Cardiac septum (tissue), 1 donor: ENCODE measurements at regions not wholly inside any gene's neighbourhood (a gene's known extent, or its start where the extent isn't known, plus 50 kb on each side); places are given as distances from the start of the nearest gene placed in this dataset.

Source experiments
- DNase-seq: peaks from one replicate; pipeline ENCODE4 v3.0.0-alpha.2; 2020; ENCODE audit warnings: low spot score
- intact Hi-C: fragments of 100-400 bp; cut with DNase I; formaldehyde crosslinking; loops from one replicate; pipeline ENCODE4 v1.14.0; 2022
- donor health status: DM: no; HTN: no; CAD: no.

DNA sequence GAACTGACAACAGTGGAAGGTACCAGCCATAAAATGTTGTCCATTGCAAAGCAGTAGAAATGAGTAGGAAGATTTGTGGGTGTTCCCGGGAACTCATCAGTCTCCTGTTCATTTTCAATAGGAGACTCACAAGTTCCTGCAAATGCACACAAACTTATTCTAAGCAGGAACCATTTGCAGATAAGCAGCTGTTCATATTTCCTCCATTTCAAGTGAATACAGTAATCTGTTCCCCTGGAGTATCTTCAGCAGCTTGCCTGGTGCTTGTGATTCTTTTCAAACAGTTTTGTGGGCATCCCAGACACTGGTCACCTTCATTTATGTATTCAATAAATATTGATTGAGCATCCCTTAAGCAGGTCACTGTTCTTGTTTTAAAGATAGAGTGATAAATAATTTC is 1315.5 kb upstream of the C9orf72 start:
- DNase-seq = no peak
- intact Hi-C loops = no loop called here

DNA sequence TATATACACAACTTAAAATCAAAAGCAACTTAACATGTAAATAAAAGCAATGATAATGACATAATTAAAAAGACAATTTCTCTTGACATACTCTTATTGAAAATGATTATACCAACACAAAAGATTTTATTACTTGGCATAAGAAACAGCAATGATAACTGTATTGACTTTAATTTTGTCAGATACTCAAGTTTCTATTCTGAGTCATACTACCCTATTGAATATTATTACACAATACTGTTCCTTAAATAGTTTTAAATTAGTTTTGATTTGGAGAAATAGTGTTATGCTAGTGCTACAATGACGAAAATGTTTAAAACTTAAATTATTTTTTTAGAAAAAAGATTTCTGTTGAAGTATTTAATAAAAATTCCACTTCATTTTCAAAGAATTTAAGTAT is 1319.3 kb upstream of the C9orf72 start:
- intact Hi-C loops = no loop called here
- DNase-seq = no peak

DNA sequence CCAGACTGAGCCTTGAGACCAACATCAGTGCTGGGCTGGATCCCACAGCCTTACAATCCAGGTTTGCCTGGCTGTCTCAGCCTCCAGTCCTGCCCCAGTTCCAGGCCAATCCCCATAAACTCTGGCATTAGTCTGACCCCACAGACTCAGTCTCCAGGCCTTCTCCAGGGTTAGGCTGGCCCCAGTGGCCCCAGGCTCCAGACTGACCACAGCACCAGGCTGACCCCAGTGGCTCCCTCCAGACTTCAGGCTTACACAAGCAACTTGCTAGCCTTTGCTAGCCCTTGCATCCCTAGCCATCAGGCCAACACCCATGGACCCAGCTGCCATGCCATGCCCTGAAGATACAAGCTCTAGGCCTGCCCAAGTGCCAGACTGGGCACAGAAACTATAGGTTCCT is 1326.0 kb upstream of the C9orf72 start:
- intact Hi-C loops = no loop called here

DNA sequence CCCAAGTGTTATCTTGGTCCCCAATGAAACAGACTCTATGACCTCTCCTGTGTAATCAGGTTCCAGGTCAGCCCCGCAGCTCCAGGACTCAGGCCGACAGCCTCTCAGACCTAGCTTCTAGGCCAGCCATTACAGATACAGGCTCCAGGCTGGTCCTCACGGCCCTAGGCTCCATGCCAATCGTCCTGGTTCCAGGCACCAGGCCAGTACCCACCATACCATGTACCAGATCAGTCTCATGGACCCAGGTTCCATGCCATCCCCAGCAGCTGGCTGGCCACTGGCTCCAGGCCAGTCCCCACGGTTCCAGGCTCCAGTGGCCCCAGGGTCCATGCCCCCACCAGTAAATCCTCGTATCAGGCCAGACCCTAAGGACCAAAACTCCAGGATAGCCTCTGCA is 1326.6 kb upstream of the C9orf72 start:
- DNase-seq = no peak
- intact Hi-C loops = no loop called here

More for the DNA sequence above, 1326.0 kb upstream of the C9orf72 start:
- DNase-seq = no peak

DNA sequence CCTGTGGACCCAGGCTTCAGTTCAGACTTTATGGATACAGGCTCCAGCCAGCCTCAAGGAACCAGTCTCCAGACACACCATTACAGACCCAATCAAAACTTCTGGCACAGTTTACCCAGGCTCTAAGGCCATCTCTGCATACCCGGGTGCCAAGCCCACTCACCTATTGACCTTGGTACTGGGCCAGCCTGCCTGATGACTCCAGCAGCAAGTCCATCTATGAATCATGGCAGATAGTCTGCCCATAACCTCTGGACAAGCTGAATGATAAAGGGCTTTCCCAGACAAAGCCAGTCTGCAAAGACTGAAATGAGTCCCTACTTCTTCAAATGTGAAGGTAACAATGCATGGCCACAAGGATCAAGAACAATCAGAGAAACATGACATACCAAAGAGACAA is 1327.1 kb upstream of the C9orf72 start:
- intact Hi-C loops = no loop called here
- no peak for DNase-seq

DNA sequence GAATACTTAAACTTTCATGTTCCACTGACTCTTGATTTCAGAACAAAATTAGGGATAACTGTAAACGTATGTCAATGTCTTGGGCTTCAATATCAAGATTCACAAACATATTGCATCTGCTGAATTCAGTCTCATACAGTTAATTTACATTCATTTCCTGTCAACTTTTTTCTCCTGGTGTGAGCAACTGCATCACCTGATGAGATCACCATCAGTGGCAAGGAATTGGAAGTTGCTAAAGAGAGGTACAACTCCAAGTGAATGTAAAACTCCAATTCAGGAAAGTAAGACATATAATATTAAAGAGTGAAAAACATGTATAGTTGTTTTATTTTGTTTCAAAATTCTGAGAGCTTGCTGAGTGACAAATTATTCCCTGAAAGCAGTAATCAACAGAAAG is 1336.2 kb upstream of the C9orf72 start:
- intact Hi-C loops = no loop called here
- no peak for DNase-seq

DNA sequence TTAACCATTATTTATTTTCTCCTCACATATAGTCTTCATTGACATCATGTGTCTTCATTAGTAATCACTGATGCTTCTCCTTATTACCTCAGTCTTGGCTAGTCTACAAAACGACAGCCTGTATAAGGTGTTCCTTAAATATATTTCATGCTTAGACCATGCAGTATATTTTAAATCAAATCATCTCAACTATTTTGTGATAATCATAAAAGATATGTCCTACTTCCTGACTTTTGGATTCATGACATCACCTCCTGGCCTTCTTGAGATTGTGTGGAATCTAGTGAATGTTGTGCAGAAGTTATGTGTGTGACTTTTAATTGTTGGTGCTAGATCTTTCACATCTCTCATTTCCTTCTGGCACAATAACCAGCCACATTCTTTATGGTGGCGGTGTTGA is 1339.3 kb upstream of the C9orf72 start:
- intact Hi-C loops = no loop called here
- DNase-seq = no peak

DNA sequence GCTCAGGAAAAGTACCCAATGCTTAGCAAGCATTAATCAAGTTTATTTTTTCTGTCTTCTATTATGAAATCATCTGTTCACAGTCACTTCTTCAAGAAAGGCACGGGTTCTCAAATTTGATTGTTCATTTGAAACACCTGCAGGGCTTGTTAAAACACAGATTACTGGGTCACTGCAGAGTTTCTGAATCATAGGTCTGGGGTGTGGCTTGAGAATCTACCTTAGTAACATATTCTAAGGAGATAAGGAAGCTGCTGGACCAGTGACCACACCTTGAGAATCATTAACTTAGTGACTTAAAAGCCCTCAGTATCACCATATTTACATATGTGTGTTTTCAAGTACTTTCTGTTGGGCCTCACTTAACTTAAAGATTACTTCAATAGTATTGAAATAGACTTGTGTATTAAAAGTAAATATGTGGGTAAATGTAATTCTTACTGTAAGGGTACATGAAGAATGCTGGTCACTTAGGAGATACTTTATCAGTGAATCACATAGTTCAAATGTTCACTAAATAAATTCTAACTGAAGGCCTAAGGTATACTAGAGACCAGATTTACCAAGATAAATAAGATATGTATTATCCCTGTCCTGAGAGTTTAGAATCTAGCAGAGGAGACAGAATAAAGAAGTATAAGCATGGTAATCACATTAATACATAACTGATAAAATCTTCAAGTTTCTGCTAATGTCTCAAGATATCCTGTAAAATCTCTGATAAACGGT is 1342.1 kb upstream of the C9orf72 start:
- no peak for DNase-seq
- intact Hi-C loops = no loop called here

DNA sequence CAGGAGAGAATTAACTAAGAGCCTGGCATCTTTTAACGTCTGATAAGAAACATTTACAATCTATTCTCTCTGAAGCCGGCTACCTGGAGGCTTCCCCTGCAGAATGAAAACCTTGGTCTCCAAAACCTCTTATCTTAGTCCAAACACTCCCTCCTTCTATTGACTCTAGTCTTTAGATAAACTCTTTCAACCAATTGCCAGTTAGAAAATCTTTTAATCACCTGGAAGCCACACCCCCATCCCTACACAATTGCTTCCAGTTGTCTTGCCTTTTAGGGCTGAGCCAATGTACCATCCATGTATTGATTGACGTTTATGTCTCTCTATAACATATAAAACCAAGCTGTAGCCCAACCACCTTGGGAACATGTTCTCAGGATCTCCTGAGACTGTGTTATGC is 1343.1 kb upstream of the C9orf72 start:
- intact Hi-C loops = no loop called here
- DNase-seq = no peak

DNA sequence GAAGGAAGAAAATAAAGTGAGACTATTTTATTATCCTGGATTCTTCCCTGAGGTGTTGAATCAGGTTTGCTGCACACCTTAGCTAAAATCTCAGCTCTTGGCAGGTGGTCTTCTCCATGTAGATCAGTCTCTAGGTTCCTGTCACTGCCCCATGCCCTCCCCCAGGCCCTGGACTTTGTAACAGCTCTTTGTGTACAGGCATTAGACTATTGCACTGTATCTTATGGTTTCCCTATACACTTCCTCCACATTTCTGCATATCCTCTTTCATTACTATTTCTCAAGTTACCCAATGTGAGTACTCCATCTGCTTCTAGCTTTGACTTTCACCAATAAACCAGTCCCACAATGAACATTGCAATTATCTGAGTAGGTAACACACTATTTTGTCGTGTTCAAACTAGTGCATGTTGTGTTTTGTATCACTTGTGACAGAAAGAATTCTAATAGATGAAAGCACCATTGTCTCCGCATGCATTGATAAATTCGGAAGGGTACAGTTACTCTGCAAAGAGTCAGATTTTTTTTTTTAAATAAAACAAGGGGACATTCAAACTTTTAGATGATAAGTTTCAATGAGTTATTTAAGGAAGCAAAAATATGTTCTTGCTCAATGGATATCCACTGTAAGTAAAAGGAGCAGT is 1348.7 kb upstream of the C9orf72 start:
- intact Hi-C loops = no loop called here
- DNase-seq = no peak

DNA sequence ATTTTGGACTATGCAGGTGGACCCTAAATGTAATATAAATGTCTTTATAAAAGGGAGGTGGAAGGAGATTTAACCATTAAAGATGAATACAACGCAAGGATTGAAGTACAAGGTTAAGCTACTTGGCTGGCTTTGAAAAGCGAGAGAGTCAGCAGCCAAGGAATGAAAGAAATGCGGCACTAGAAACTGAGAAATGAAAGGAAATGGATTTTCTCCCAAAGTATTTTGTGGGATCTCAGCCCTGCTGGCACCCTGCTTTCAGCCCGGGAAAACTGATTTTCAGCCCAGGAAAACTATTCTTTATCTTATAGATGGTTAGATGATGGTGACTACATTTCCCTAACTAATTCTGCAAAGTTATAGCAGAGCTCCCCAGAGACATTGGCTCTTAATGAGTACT is 1349.6 kb upstream of the C9orf72 start:
- intact Hi-C loops = no loop called here
- no peak for DNase-seq

DNA sequence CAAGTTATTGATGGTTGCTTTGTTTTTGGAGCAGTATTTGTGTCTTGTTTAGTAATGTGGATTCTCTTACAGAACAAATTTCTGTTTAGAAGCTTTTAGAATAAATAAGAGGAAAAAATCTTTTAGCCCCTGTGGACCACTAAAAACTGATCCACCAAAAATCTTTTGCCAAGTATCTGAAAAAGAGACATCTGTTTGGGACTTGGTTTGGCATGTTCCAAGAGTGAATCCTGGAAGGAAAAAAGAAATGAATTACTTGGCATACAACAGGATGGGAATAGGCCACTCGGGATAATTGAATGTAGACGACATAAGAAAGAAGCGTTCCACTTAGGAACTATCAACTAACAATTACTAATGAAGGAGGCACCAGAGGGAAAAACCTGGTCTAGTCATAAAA is 1350.1 kb upstream of the C9orf72 start:
- intact Hi-C loops = no loop called here
- no peak for DNase-seq

DNA sequence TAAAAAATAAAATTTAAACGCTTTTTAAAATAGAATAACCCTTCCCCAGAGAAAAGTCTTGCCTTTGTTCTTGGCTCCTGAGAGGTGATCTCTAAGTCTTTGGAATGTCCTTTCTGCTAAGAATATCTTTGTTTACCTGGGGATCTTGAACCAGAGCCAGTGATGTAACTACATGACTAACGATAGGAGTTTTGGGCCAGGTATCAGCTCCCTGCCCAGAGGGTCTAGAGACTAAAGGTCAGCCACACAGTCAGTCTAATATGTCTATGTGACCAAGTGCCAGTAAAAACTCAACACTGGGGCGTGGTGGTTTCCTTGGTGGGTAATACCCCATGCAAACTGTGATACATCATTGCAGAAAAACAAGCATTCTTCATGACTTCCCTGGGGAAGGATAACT is 1351.9 kb upstream of the C9orf72 start:
- DNase-seq = no peak
- intact Hi-C loops = no loop called here

DNA sequence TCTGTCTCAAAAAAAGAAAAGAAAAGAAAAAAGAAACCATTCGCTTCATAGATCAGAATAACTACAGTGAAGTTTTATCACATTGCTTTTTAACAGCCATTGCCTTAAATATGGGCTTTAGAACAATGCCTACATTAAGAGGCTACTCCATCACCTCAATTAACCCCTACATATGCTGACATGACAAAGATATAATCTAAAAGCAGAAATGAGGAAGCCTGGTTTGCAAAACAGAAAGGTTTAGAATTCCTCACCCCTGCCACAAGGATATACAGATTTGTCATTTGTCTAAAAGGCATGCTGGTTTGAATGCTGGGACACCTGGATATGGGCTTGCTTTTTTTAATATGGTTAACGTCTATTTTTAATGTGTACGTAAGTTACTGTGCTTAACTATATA is 1353.0 kb upstream of the C9orf72 start:
- DNase-seq = no peak
- intact Hi-C loops = no loop called here

DNA sequence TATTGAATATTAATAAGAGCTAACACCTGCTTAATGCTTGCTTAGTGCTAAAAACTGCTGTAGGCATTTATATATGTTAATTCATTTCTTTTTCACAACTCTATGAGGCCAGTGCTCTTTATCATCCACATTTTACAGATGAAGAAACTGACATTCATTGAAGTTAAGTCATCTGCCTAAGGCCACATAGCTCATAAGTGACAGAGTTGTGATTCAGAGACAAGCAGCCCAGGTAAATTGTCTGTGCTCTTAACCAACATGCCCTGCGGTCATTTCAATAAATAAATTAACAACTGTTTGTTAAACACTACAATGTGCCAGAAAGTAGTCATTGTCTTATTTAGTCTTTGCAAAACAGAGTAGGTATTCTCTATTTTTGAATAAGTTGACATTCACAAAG is 1354.4 kb upstream of the C9orf72 start:
- DNase-seq = no peak
- intact Hi-C loops = no loop called here

DNA sequence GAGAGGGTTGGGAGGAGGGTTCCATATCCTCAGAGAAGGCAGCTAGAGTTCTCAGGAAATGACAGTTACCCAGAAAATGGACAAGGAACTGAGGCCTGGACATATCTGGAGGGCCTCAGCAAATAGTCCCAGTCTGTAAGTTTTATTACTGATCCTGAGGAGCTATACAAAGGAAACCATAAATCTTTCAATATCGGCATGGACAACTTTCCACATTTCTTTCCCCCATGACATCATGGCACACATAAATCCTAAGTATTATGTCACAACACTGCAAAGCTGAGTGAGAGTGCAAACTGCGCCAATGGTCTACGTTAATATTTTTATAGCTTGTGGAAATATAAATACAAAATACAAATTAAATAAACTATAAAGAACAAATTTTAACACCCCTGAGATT is 1356.2 kb upstream of the C9orf72 start:
- DNase-seq = no peak
- intact Hi-C loops = no loop called here

DNA sequence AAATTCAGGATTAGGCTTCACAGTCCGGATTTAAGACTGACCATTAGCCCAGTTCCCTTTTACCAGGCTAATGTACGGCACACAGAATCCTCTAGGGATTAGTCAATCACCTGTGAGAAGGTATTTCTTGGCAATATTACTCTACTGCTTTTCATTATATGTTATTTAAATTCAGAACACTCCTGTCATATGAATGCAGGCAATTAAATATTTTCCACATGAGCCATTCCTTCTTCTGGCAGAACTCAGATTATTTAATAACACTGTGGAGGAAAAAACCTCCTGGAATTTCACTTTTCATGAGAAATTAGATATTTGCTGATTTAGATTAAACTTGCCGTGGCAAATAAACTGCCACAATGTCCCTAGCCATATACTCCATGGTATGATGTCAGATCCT is 1357.5 kb upstream of the C9orf72 start:
- DNase-seq = no peak
- intact Hi-C loops = no loop called here

DNA sequence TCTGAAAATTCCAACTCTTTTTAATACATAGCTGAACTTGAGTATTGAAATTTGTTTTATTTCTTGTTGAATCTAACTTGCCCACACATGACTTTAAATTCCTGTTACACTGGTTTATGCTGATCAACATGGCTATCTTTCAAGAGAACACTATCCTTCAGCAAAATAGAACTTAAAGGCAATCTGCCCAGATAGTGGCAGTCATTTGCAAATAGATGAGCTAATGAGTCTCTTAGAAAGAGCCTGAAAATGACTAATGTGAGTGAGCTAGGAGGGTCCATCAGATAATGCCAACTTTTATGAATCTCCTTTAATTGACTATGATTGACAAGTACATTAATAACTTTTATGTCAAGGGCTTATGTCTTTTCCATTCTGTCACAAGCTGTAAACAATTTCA is 1360.8 kb upstream of the C9orf72 start:
- intact Hi-C loops = no loop called here
- DNase-seq = no peak

DNA sequence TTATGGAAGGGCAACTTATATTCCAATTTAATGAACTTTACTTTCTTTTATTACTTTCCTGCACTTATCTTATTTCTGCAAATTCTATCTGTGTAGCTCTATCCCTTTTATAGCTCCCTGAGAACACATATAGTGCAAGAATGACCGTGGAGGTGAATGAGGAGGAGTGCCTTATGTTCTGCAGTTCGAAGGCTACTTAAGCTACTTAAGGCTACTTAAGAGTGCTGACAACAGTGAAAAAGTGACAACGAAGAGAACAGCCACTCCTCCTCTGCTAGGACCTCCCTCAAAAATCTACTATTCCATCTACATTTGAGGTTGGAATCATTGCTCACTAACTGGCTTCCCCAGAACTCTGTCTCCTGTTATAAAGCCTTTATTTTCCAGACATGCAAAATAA is 1365.7 kb upstream of the C9orf72 start:
- no peak for DNase-seq
- intact Hi-C loops = no loop called here

DNA sequence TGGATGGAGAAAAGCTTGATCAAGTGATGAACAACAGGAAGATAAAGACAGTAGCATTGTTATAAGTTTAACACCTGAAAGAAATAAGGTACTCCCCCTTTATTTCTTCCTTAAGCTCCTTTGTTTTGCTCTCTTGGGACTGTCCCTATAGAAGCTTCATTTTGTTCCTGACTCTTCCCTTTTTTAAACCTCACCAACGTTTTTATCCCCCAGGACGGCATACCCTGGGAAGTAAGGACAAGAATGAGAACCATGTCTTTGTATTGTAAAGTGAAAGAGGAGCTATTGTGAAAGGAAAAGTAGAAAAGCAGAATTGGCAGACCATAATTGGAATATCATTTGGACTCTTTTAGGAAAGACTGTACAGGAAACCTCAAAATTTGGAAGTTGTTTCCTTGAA is 1368.6 kb upstream of the C9orf72 start:
- intact Hi-C loops = no loop called here

DNA sequence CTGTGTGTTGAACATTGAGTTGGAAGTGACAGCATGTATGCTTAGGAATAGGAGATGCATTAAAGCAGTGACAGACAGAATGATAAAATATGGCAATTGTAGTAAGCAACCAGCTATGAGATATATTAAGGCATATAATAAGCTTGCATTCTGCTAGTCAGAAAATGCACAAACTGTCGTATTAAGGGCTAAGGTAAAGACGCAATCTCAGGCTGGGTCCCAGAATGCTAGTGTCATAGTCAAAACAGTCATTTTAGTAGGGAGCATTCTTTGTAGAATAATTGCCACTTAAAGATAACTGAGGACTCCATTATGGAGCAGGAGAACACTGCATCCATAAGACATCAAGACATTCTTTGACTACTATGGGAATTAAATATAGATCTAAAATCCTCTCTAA is 1369.7 kb upstream of the C9orf72 start:
- DNase-seq = no peak
- intact Hi-C loops = no loop called here

More for the DNA sequence above, 1368.6 kb upstream of the C9orf72 start:
- DNase-seq = no peak

DNA sequence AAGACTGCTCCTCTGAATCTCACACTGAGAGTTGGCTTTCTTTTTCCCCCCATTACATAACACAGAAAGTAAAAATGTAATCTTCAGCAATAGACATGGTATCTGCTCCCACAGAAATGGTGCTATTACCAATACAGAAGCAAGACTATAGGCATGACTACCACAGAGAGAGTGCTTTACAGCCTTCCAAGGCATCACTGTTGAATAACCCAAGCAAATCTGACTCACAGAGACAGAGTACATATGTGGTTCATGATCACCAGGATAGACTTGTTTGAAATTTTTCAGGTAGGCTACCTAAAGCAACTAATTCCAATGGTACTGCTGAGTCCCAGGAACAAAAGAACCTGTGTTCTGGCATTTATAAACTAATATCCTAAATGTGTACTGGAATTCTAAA is 1373.4 kb upstream of the C9orf72 start:
- intact Hi-C loops = no loop called here

More for the DNA sequence above, 1373.4 kb upstream of the C9orf72 start:
- no peak for DNase-seq
